ENCODE measurements at regions not wholly inside any gene's neighbourhood (a gene's known extent, or its start where the extent isn't known, plus 50 kb on each side); places are given as distances from the start of the nearest gene placed in this dataset.

- no peak for TF ChIP-seq ZNF341 (tag by site-specific recombination; IDR thresholded peaks at IDR 0.05; ENCODE audit: low read depth)
- TF ChIP-seq ZFP69B (tag by site-specific recombination; IDR thresholded peaks at IDR 0.05) = no peak
- TF ChIP-seq PRDM4 (tag by site-specific recombination; IDR thresholded peaks at IDR 0.05) = no peak
- TF ChIP-seq REST (tag by site-specific recombination; IDR thresholded peaks at IDR 0.05) = no peak
- TF ChIP-seq SETDB1 (IDR thresholded peaks at IDR 0.05; ENCODE audit: insufficient read length, low read length) = no peak
- no peak for TF ChIP-seq CTCF (tag by site-specific recombination; IDR thresholded peaks at IDR 0.05)
- TF ChIP-seq TCF7L2 (IDR thresholded peaks at IDR 0.05; ENCODE audit: borderline replicate concordance, low read depth, low read length) = no peak
- no peak for TF ChIP-seq ZBTB26 (tag by site-specific recombination; optimal IDR thresholded peaks at IDR 0.05)
- TF ChIP-seq ZNF707 (tag by site-specific recombination; IDR thresholded peaks at IDR 0.05) = no peak
- no peak for TF ChIP-seq ZBTB8A (tag by site-specific recombination; IDR thresholded peaks at IDR 0.05)
- TF ChIP-seq ZBTB11 (tag by site-specific recombination; conservative IDR thresholded peaks at IDR 0.05; ENCODE audit: low read depth) = no peak
Observed at GRCh38 chr4:188328966-188329365, 189.7 kb downstream of the TRIML1 start.
